GM19397 (cell line): ENCODE measurements at regions not wholly inside any gene's neighbourhood (a gene's known extent, or its start where the extent isn't known, plus 50 kb on each side); places are given as distances from the start of the nearest gene placed in this dataset.

Experiments
- ATAC-seq: cut with Tn5 transposase; IDR thresholded peaks from one replicate; pipeline ENCODE4 v1.9.1; 2021; ENCODE audit warnings: mild to moderate bottlenecking, moderate library complexity; ENCODE audit not compliant: unreplicated experiment

GRCh38 chr6:62480544-62480943 is 194.5 kb upstream of the KHDRBS2 start:
- ATAC-seq, result no peak

- no peak for ATAC-seq
Measured at GRCh38 chr6:62479697-62480220, 193.7 kb upstream of the KHDRBS2 start.

- ATAC-seq, result no peak
Measured at GRCh38 chr6:62474793-62475192, 188.8 kb upstream of the KHDRBS2 start.

- ATAC-seq, result no peak
Measured at GRCh38 chr6:62466607-62467006, 180.6 kb upstream of the KHDRBS2 start.

GRCh38 chr6:62465206-62465605 is 179.2 kb upstream of the KHDRBS2 start:
- ATAC-seq, result no peak

- no peak for ATAC-seq
Measured at GRCh38 chr6:62452586-62452985, 166.6 kb upstream of the KHDRBS2 start.

- ATAC-seq, result no peak
Measured at GRCh38 chr6:62446647-62447316, 160.8 kb upstream of the KHDRBS2 start.

- ATAC-seq, result no peak
Measured at GRCh38 chr6:62445521-62445920, 159.5 kb upstream of the KHDRBS2 start.

- no peak for ATAC-seq
Measured at GRCh38 chr6:62441182-62441581, 155.2 kb upstream of the KHDRBS2 start.

- ATAC-seq, result no peak
Measured at GRCh38 chr6:62429781-62430180, 143.8 kb upstream of the KHDRBS2 start.

GRCh38 chr6:62400521-62401259 is 114.7 kb upstream of the KHDRBS2 start:
- no peak for ATAC-seq

- ATAC-seq, result no peak
Measured at GRCh38 chr6:62393608-62394007, 107.6 kb upstream of the KHDRBS2 start.

- no peak for ATAC-seq
Measured at GRCh38 chr6:62392291-62392690, 106.3 kb upstream of the KHDRBS2 start.

GRCh38 chr6:62391358-62391757 is 105.3 kb upstream of the KHDRBS2 start:
- ATAC-seq, result no peak

- no peak for ATAC-seq
Measured at GRCh38 chr6:62390401-62390800, 104.4 kb upstream of the KHDRBS2 start.

GRCh38 chr6:62371453-62372210 is 85.6 kb upstream of the KHDRBS2 start:
- ATAC-seq, result no peak

- peak; percentile 91 for ATAC-seq
Measured at GRCh38 chr6:62367601-62368000, 81.6 kb upstream of the KHDRBS2 start.

- ATAC-seq, result no peak
Measured at GRCh38 chr6:62362097-62362496, 76.1 kb upstream of the KHDRBS2 start.

- no peak for ATAC-seq
Measured at GRCh38 chr6:62357835-62358234, 71.8 kb upstream of the KHDRBS2 start.

- ATAC-seq, result no peak
Measured at GRCh38 chr6:62354261-62354660, 68.2 kb upstream of the KHDRBS2 start.

GRCh38 chr6:62345962-62346689 is 60.1 kb upstream of the KHDRBS2 start:
- ATAC-seq, result no peak
